GM21576 (cell line): ENCODE measurements at regions not wholly inside any gene's neighbourhood (a gene's known extent, or its start where the extent isn't known, plus 50 kb on each side); places are given as distances from the start of the nearest gene placed in this dataset.

ENCODE experiments used
- ATAC-seq: cut with Tn5 transposase; IDR thresholded peaks from one replicate; pipeline ENCODE4 v1.9.1; 2021; ENCODE audit warnings: mild to moderate bottlenecking, moderate library complexity; ENCODE audit not compliant: unreplicated experiment

DNA sequence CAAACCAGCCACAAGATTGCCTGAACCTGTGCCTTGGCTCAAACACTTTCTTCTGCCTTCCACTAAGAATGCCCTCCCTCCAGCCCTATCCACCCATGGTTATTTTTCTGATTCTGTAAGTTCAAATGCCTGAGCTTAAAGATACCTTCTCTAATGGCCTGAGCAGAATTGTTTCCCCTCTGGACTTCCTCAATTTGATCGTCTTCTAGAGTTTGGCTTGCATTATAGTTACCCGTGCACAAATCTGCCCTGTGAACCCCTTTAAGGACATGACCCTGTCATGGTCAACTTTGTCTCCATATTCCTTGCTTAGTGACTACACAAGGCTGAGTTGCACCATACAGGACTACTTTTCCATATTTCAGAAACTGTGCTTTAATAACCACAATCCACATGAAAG is 481.0 kb downstream of the FOXO1 start:
- no peak for ATAC-seq

GRCh38 chr13:40186041-40186440 is 480.4 kb downstream of the FOXO1 start:
- ATAC-seq = no peak

GRCh38 chr13:40186626-40187323 is 479.7 kb downstream of the FOXO1 start:
- ATAC-seq = no peak

- ATAC-seq = no peak
Measured at GRCh38 chr13:40187324-40187795, 479.1 kb downstream of the FOXO1 start.

DNA sequence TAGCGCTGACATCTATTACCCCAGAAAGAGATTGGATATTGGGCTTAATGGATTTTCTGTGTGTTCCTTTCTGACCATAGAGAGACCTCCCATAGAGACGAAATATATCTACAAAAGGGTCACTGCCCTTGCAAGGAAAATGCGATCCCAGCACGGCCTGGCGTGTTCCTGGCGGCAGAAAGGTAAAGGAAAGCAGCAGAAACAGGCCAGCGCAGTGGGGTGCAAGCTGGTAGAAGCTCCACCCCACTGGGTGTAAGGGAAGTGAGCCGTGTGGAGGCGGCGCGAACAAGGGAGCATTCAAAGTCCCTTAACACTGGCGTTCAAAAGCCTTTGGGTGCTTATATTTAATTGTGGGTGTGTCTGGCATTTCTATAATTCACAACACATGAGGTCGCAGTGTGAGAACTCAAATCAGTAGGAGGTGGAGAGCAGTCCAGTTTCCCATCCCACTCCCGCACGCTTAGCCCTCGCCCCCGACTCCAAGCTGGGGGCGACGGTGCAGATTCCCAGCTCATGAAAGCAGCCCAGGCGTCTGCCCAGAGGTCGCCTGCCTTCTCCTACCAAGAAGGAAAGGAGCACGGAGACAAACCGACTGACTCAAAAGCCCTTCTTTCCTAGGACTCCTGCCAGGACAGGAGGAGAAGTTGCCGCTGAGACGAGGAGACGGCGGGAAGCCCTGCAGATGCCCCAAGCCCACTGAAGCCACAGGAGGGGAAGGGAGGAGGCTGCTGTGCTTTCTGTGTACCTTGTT is 478.4 kb downstream of the FOXO1 start:
- ATAC-seq = no peak

DNA sequence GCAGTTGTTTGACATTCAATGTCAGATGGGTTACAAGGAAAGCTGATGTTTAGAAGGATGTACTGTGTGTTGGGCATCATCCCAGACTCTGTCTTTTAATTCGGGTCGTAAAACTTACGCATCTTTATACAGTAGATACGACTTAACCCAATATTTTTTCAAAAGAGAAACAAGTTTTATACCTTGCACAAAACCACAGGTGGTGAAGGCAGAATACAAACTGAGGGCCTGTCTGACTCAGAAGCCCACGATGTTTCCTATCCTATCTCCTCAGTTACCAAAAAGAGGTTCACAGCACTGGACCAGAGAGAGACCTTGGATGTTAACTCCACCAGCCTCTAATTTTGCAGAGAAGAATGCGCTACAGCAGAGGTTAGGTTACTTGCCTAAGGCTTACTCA is 477.0 kb downstream of the FOXO1 start:
- no peak for ATAC-seq

- ATAC-seq = no peak
Measured at GRCh38 chr13:40189898-40190630, 476.4 kb downstream of the FOXO1 start.

- ATAC-seq = no peak
Measured at GRCh38 chr13:40190641-40191100, 475.8 kb downstream of the FOXO1 start.

DNA sequence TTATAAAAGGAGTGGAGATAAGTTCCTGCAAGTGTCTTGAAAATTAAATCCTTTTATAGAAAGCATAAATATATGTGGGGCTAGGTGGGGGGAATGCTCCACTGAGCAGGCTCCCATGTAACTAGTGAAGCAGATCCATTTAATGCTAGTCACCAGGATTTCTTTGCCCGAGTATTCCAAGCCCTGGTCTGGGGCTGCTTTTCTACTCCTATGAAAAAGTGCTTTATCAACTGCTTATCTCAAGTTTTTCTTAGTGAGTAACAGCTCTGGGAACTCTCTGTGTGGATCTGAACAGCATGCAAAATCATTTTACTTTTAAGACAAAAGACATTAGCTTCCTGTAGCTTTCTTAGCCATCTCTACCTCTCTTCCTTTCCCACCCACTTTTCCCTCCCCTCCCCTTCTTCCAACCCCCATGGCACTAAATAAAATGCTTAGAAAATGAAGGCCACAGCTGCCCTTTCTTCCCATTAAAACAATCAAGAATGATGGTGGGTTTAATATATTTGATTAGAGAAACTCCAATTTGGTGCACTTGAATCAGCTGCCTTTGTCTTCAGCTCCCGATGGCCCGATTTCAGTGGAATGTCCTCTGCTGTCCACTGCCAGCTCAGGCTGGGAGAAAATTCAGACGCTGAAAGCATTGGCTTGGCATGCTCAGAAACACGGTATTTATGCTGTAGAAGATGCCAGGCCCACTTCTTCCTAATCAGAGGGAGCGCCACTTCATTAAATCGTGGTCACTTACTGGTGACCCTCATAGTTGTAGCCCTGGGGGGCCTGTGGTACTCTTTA is 475.1 kb downstream of the FOXO1 start:
- no peak for ATAC-seq

DNA sequence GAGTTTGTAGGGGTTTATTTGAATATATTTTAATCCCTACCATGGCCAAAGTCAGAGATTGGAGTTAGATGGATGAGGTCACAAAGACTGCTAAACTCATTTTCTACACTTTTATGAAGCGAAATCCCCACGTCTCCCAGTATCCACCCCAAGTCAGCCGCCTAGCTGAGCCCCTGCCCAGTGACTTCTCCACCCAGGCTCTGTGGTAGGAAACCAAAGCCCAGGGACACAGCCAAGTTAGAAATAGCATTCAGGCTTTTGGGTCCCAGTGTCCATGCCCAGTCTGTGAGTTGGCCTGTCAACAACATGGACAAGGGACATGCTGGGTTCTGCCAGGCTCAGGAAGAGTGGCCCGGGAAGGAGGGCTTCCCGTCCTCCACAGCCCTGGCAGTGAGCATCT is 474.0 kb downstream of the FOXO1 start:
- ATAC-seq = no peak

DNA sequence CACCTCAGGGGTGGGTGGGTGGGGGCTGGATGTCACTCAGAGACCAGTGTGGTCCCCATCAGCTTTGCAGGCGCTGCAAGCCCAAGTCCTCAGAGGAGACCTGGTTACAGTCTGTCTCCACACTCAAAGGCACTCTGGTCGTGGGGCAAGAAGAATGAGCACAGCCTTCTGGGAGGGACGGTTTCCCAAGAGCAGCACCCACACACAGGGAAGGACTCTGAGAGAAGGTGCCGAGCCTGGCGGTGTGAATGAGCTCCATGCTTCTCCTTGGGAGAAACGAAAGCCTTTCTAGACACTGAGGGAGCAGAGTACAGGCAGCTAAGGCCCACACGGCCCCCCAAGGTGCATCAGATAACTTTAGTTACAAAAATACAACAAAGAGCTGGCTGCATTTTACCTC is 473.6 kb downstream of the FOXO1 start:
- no peak for ATAC-seq

DNA sequence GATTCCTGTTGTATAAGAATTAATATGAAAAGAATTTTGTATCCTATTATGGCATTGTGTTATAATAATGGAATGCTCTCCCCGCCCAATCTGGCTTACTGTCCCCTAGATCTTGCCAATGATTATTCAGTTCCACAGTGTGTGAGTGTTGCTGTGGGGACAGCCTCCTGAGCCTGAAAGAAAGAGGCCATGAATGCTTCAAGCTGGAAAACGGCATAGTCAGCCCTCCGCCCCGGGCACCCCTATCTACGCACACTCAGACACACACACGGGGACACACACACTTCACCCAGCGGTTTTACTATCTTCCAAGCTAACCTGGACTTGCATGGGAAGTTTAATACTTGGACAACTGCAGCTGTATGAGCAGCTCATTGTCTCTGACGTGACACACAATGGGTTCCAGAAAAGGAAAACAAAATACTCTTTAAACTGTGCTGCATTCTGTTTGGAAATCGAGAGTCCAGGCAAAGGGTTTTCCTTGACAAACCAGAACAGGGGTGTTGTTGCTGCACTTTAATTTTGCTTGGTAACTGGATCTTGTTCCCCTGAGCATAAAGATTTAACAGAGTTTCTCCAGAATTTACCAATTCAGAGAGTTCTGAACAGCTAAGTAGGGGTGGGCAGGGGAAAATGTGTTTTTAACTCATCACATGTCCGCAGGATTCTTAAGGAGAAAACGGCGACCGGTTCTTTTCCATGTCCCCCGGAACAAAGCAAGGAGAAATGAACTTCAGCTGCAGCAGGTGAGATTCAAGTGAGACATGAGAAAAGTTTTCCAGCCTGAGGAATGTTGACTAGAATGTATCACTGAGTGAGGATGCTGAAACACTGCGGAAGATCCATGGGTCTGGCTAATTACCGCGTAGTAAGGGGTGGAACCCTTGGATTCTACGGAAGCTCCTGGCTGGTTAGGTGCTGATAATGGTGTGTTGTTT is 472.9 kb downstream of the FOXO1 start:
- no peak for ATAC-seq

GRCh38 chr13:40194224-40194806 is 472.1 kb downstream of the FOXO1 start:
- ATAC-seq = no peak

DNA sequence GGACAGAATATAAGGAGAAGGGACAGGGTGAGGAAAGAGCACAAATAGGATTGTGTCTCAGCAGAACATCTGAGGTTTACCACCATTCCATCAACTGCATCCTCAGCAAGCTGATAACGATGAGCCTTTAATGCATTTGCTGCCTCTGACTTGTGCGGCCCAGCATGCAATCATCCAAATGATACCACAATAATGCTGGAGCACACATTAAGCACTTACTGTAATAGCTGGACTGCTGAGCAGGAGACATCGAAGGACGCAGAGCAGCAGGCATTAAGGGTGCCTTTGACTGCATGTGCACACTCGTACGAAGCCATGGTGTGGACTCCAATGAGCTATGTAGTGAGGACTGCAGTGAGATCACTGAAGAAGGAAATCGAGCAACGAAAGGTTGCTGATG is 469.4 kb downstream of the FOXO1 start:
- no peak for ATAC-seq

DNA sequence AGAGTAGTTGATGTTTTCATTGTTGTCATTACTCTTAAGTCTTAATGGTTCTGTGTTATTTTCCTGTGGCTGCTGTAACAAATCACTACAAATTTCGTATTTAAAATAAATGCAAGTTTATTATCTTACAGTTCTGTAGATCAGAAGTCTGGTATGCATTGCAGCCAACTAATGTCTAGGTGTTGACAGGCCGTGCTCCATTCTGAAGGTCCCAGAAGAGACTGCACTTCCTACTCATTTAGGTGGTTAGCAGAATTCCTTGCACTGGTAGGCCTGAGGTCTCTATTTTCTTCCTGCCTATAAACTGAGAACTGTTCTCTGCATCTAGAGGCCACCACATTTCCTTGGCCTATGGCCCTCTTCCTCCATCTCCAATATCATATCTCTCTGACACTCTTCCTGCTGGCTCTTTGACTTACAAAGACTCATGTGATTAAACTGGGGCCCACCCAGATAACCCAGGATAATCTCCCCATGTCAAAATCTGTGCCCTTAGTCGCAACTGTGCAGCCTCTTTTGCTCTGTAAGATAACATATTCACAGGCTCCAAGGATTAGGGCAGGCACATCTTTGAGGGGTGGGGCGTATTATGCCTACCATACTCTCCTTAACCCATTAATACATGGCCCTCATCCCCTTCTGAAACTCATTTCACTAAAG is 468.4 kb downstream of the FOXO1 start:
- ATAC-seq = no peak

DNA sequence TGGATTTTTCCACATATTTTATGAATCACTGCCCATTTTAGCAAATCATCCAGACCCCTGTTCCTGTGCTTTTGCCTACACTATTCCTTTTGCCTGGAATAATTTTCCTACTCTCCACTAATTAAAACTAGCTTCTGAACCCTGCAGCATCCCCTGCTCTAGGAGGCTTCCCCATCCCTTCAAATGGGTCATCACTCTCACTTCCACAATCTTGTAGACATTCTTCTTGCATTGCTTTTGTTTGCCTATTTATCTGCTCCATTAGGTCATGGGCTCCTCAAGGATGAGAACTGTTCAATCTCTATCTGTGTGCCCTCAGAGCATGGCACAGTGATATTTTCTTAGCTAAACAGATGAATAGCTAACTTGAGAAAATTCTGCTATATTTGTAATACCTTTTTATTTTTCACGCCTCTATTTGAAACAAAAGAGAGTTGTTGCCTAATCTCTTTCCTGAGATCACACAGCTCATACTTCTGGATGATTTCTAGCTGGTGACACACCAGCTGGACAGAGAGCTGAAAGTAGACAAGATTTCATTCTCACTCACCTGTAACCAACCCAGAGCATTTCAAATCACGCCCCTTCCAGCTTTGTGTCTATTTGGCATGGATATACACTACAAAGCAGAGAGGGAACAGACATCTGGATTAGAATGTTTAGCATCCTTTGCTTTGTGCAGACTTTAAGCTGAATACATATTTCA is 466.0 kb downstream of the FOXO1 start:
- ATAC-seq = no peak

DNA sequence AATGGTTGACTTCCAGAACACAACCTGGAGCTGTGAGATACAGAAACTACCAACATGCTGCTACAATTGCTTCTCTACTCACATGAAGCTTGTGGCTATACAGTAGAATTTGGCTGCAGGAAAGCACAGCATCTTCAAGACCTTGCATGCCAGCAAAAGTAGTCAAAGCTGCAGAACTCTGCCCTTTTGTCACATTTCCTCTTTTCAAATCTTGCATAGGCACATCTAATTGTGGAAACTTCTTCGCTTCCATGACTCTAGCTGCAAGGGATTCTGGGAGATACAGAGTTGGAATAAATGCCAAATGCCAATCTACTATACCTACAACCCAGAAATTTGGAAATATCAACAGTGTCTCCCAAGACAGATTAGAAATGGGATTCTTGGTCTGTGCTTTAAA is 462.2 kb downstream of the FOXO1 start:
- no peak for ATAC-seq

DNA sequence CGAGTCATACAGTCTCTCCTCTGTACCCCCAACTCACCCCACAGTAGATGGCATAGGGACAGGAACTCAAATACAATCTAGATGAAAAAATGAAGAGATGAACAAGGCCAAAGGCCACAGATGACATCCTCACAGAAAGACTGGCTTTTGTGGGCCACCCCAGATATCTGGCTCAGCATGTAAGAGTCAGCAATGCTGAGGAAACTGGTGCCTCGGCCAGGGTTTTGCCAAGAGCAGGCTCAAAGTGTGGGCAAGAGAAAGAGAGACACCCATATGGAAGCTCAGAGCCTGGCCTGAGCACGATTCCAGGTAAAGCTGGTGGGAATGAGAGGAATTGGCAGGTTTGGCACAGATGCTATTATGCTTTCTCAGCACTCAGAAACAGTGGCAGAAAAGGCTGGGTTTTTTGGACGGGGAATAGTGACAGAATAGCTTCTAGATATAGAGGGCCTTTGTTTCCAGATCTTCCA is 460.6 kb downstream of the FOXO1 start:
- ATAC-seq = no peak
